H1 (cell line): ENCODE measurements at regions not wholly inside any gene's neighbourhood (a gene's known extent, or its start where the extent isn't known, plus 50 kb on each side); places are given as distances from the start of the nearest gene placed in this dataset.

Experiments
- CTCF ChIA-PET: fragments of 300-600 bp; sonication (Branson Sonifier 250); formaldehyde crosslinking; loops from one replicate; lab custom pipeline; 2021; ENCODE audit not compliant: partially characterized antibody; lab: Charles Lee
- POLR2A ChIA-PET: fragments of 300-600 bp; sonication (Branson Sonifier 250); formaldehyde crosslinking; loops from one replicate; lab custom pipeline; 2021; ENCODE audit warnings: inconsistent platforms; ENCODE audit not compliant: partially characterized antibody; lab: Charles Lee
- DNase-seq, 2 experiments: peaks; one replicate each; pipeline versions ENCODE4 v3.0.0 to v3.0.0-alpha.2; 2010 to 2022; ENCODE audit warnings: low spot score in 2 of 2, low read depth in 1 of 2, mixed read lengths in 1 of 2
- FAIRE-seq: peaks from 2 replicates; lab custom pipeline; 2011; peaks lifted over from hg19 to GRCh38; lab: Jason Lieb, UNC
- H2AFZ ChIP-seq: 2 replicates; pipeline ENCODE4 v1.8.1; 2012; ENCODE audit warnings: low read length, inconsistent platforms
- H2AK5ac ChIP-seq: 2 replicates; pipeline ENCODE4 v1.6.1; 2013; ENCODE audit warnings: low read depth, low read length
- H2BK120ac ChIP-seq: replicated peaks from 2 replicates; pipeline ENCODE3; 2013; ENCODE audit warnings: low read depth, low read length, inconsistent platforms
- H2BK12ac ChIP-seq: 2 replicates; pipeline ENCODE4 v1.6.1; 2013; ENCODE audit warnings: low read depth, low read length
- H2BK15ac ChIP-seq: 2 replicates; pipeline ENCODE4 v1.6.1; 2013; ENCODE audit warnings: low read length
- H2BK20ac ChIP-seq: 2 replicates; pipeline ENCODE4 v1.6.1; 2013; ENCODE audit warnings: low read length
- H2BK5ac ChIP-seq: 2 replicates; pipeline ENCODE4 v1.6.1; 2013; ENCODE audit warnings: low read depth, low read length
- H3K14ac ChIP-seq: 2 replicates; pipeline ENCODE4 v1.6.1; 2013; ENCODE audit warnings: inconsistent platforms; ENCODE audit not compliant: insufficient read length
- H3K18ac ChIP-seq: 2 replicates; pipeline ENCODE4 v1.6.1; 2013; ENCODE audit warnings: low read length; ENCODE audit errors: extremely low read depth
- H3K23ac ChIP-seq: 2 replicates; pipeline ENCODE4 v1.6.1; 2013; ENCODE audit warnings: inconsistent platforms; ENCODE audit not compliant: insufficient read length
- H3K23me2 ChIP-seq: 2 replicates; pipeline ENCODE4 v1.6.1; 2013; ENCODE audit warnings: low read depth, low read length
- H3K27ac ChIP-seq: 2 replicates; pipeline ENCODE4 v1.6.1; 2011; ENCODE audit warnings: low read depth, low read length, inconsistent platforms
- H3K27me3 ChIP-seq, 4 experiments: replicated peaks in 1 of 4; 1 replicate in 1 of 4; 2 replicates in 3 of 4; pipeline versions ENCODE4 v1.6.1 to v1.8.1; 2011 to 2013; ENCODE audit warnings: low read length in 3 of 4, mild to moderate bottlenecking in 3 of 4, inconsistent platforms in 2 of 4, mixed read lengths in 2 of 4, moderate library complexity in 1 of 4; ENCODE audit not compliant: control insufficient read depth in 3 of 4, insufficient read depth in 3 of 4; ENCODE audit errors: extremely low read depth in 1 of 4
- H3K36me3 ChIP-seq, 4 experiments: 2 replicates each; pipeline versions ENCODE4 v1.6.1 to v1.8.1; 2011 to 2013; ENCODE audit warnings: mild to moderate bottlenecking in 4 of 4, low read length in 3 of 4, moderate library complexity in 2 of 4, control low read depth in 1 of 4, inconsistent platforms in 1 of 4; ENCODE audit not compliant: insufficient read depth in 4 of 4, control insufficient read depth in 2 of 4
- H3K4ac ChIP-seq: replicated peaks from 2 replicates; pipeline ENCODE3; 2013; ENCODE audit warnings: low read length, low read depth, mixed read lengths, inconsistent platforms; ENCODE audit not compliant: insufficient read length
- H3K4me1 ChIP-seq, 4 experiments: replicated peaks in 1 of 4; 1 replicate in 1 of 4; 2 replicates in 3 of 4; pipeline versions ENCODE4 v1.6.1 to v1.8.1; 2011 to 2013; ENCODE audit warnings: low read length in 3 of 4, inconsistent platforms in 2 of 4, mixed read lengths in 1 of 4; ENCODE audit not compliant: insufficient read depth in 4 of 4, control insufficient read depth in 3 of 4
- H3K4me2 ChIP-seq, 2 experiments: 2 replicates each; pipeline versions ENCODE4 v1.6.1 to v1.8.1; 2011 to 2013; ENCODE audit warnings: low read depth in 2 of 2, low read length in 2 of 2, control low read depth in 1 of 2, inconsistent platforms in 1 of 2, mild to moderate bottlenecking in 1 of 2; ENCODE audit not compliant: insufficient read depth in 1 of 2
- H3K4me3 ChIP-seq, 4 experiments: fragments of 200-600, 300-600 bp in 1 of 4; sonication (generic), shearing (Covaris generic), sonication (Bioruptor Twin) in 1 of 4; 2 replicates each; pipeline versions ENCODE4 v1.5.1 to v1.8.1; 2011 to 2016; ENCODE audit warnings: low read length in 4 of 4, low read depth in 3 of 4, control low read depth in 2 of 4, inconsistent platforms in 2 of 4, mild to moderate bottlenecking in 2 of 4, mixed read lengths in 1 of 4, moderate library complexity in 1 of 4; ENCODE audit not compliant: insufficient read depth in 2 of 4; ENCODE audit errors: extremely low read depth in 1 of 4
- H3K56ac ChIP-seq: replicated peaks from 2 replicates; pipeline ENCODE3; 2013; ENCODE audit warnings: low read depth, mild to moderate bottlenecking, mixed read lengths, low read length, inconsistent platforms; ENCODE audit not compliant: insufficient read length
- H3K79me1 ChIP-seq: 2 replicates; pipeline ENCODE4 v1.6.1; 2013; ENCODE audit warnings: low read depth, low read length, control low read depth
- H3K79me2 ChIP-seq, 2 experiments: 2 replicates each; pipeline versions ENCODE4 v1.6.1 to v1.8.1; 2012 to 2013; ENCODE audit warnings: low read length in 2 of 2, mild to moderate bottlenecking in 2 of 2, inconsistent platforms in 1 of 2; ENCODE audit not compliant: insufficient read depth in 2 of 2, control insufficient read depth in 1 of 2
- H3K9ac ChIP-seq, 4 experiments: replicated peaks in 1 of 4; 1 replicate in 1 of 4; 2 replicates in 3 of 4; pipeline versions ENCODE4 v1.6.1 to v1.8.1; 2011 to 2013; ENCODE audit warnings: low read depth in 3 of 4, low read length in 3 of 4, control low read depth in 2 of 4, mild to moderate bottlenecking in 2 of 4, moderate library complexity in 2 of 4, inconsistent platforms in 1 of 4; ENCODE audit errors: extremely low read depth in 1 of 4
- H3K9me3 ChIP-seq, 2 experiments: 2 replicates each; pipeline versions ENCODE4 v1.6.1 to v1.8.1; 2012 to 2013; ENCODE audit warnings: mild to moderate bottlenecking in 2 of 2, moderate library complexity in 2 of 2, control low read depth in 1 of 2, inconsistent platforms in 1 of 2, low read depth in 1 of 2, low read length in 1 of 2, mixed read lengths in 1 of 2; ENCODE audit not compliant: insufficient read depth in 2 of 2
- H4K20me1 ChIP-seq, 2 experiments: replicated peaks in 1 of 2; 2 replicates each; pipeline versions ENCODE3 to v1.8.1; 2011 to 2013; ENCODE audit warnings: inconsistent platforms in 2 of 2, low read length in 2 of 2, mild to moderate bottlenecking in 1 of 2; ENCODE audit not compliant: insufficient read depth in 2 of 2, control insufficient read depth in 1 of 2
- H4K5ac ChIP-seq: 2 replicates; pipeline ENCODE4 v1.6.1; 2013; ENCODE audit warnings: low read length, low read depth, mixed read lengths, inconsistent platforms; ENCODE audit not compliant: insufficient read length
- H4K8ac ChIP-seq: 2 replicates; pipeline ENCODE4 v1.8.0; 2013; ENCODE audit warnings: mild to moderate bottlenecking, moderate library complexity, low read length, inconsistent platforms; ENCODE audit not compliant: insufficient read depth; ENCODE audit errors: extremely low read depth
- H4K91ac ChIP-seq: replicated peaks from 2 replicates; pipeline ENCODE3; 2013; ENCODE audit warnings: low read length, mixed read lengths, inconsistent platforms; ENCODE audit not compliant: insufficient read length
- ATF3 ChIP-seq: IDR thresholded peaks from 2 replicates; pipeline ENCODE4 v1.6.1; 2011; ENCODE audit warnings: low read depth, mild to moderate bottlenecking, low read length; ENCODE audit not compliant: insufficient read depth
- CTBP2 ChIP-seq: IDR thresholded peaks from 2 replicates; pipeline ENCODE4 v1.7.0; 2011; ENCODE audit warnings: borderline replicate concordance, mild to moderate bottlenecking, moderate library complexity, mixed read lengths, low read length; ENCODE audit not compliant: insufficient read depth, insufficient read length
- SAP30 ChIP-seq: fragments of 300-600 bp; sonication (generic); IDR thresholded peaks from 2 replicates; pipeline ENCODE4 v1.7.1; 2012; ENCODE audit warnings: low read length, moderate library complexity, mild to moderate bottlenecking, inconsistent platforms; ENCODE audit not compliant: insufficient read depth, insufficient replicate concordance
- TCF12 ChIP-seq: IDR thresholded peaks from 2 replicates; pipeline ENCODE4 v1.6.1; 2011; ENCODE audit warnings: low read depth, mild to moderate bottlenecking, low read length
- WGBS, 2 experiments: shearing (Covaris generic) in 1 of 2; methylation state at CpG; one replicate each; pipeline versions ENCODE4 v1.1.6 to v1.1.7; 2013 to 2015; ENCODE audit warnings: low lambda C conversion rate in 2 of 2, mixed read lengths in 2 of 2, inconsistent platforms in 1 of 2, low coverage in 1 of 2, missing lambda C conversion rate in 1 of 2; ENCODE audit not compliant: insufficient replicate concordance in 2 of 2, insufficient coverage in 1 of 2, insufficient read length in 1 of 2; ENCODE audit errors: extremely low coverage in 1 of 2, missing lambda C conversion rate in 1 of 2; 5-methylcytosine and 5-hydroxymethylcytosine counted together
- TF ChIP-seq, protein P1 (sequence below): IDR thresholded peaks from 2 replicates; pipeline ENCODE4 v1.6.1; 2011; ENCODE audit warnings: low read length, improper control_type of control experiment

- WGBS, 2 experiments, result 87% methylated on average over 3 of the region's 3 CpGs; no CpG with 5 or more reads in 1 of the 2 experiments
- Histone ChIP-seq H4K5ac (no peak overlapping the region), H3K4ac (no peak overlapping the region), H3K56ac (no peak overlapping the region), H2BK120ac (no peak overlapping the region), H3K4me2 (no peak overlapping the region), H3K27me3 (no peaks in the 10 kb centered on the region), H2AFZ (no peak overlapping the region), H3K27ac (no peak overlapping the region), H3K23ac (no peak overlapping the region), H2BK20ac (peak overlapping the region; percentile 76; the same call in 1 of the 2 replicates), H3K23me2 (no peaks in the 10 kb centered on the region), H2BK5ac (no peak overlapping the region), H2BK15ac (no peak overlapping the region), H3K79me2 (no peaks in the 10 kb centered on the region), H4K8ac (no peak overlapping the region), H3K9ac (no peak overlapping the region), H3K4me3 (no peak overlapping the region), H3K36me3 (no peaks in the 10 kb centered on the region; a peak in 1 of 8 replicates), H3K14ac (no peak overlapping the region), H2AK5ac (no peak overlapping the region), H2BK12ac (no peak overlapping the region), H3K4me1 (peaks cover 0 to 4% (median 0%) of the 10 kb centered on the region in 4 experiments; a peak in 2 of 7 replicates), H3K9me3 (0 out of 4 replicates have a peak, but pooled peaks cover 0 to 2% of the 10 kb centered on the region in 2 experiments), H3K79me1 (no peaks in the 10 kb centered on the region), H4K20me1 (no peaks in the 10 kb centered on the region), H3K18ac (no peak overlapping the region), H4K91ac (no peak overlapping the region)
- FAIRE-seq (no peak), DNase-seq (no peak)
- ChIA-PET CTCF (interaction anchor here (0.7 to 2.8 kb wide), 2 partner anchors 21 to 57 kb away, joined by 3 to 12 read pairs; no protein-coding TSS in a partner anchor), POLR2A (no interaction called here)
- TF ChIP-seq ATF3 (no peak), SAP30 (no peak), TCF12 (no peak), CTBP2 (no peak)
- TF ChIP-seq, protein P1, sequence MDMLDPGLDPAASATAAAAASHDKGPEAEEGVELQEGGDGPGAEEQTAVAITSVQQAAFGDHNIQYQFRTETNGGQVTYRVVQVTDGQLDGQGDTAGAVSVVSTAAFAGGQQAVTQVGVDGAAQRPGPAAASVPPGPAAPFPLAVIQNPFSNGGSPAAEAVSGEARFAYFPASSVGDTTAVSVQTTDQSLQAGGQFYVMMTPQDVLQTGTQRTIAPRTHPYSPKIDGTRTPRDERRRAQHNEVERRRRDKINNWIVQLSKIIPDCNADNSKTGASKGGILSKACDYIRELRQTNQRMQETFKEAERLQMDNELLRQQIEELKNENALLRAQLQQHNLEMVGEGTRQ, result no peak
Measured at GRCh38 chr14:71833476-71833875, 98.8 kb upstream of the RGS6 start.
